A549 (cell line): ENCODE measurements at regions not wholly inside any gene's neighbourhood (a gene's known extent, or its start where the extent isn't known, plus 50 kb on each side); places are given as distances from the start of the nearest gene placed in this dataset.

Experiments
- ATAC-seq, 2 experiments: fragments of 200-7000 bp in 1 of 2; fragments of >200 bp in 1 of 2; cut with Nextera tagmentation in 1 of 2; cut with Tn5 transposase in 1 of 2; 3 replicates each; pipeline versions ENCODE4 v1.8.0 to v1.9.1; 2018 to 2020; ENCODE audit warnings: mild to moderate bottlenecking in 1 of 2, moderate library complexity in 1 of 2
- CTCF ChIA-PET: fragments of 300-600 bp; sonication (Branson Sonifier 250); formaldehyde crosslinking; extraction: SDS; loops from one replicate; lab custom pipeline; 2021; ENCODE audit warnings: antibody characterized with exemption, inconsistent platforms; lab: Yijun Ruan, JAX
- POLR2A ChIA-PET: fragments of 350-600 bp; formaldehyde crosslinking; extraction: SDS; loops from one replicate; lab custom pipeline; 2021; ENCODE audit warnings: antibody characterized with exemption, inconsistent platforms; lab: Yijun Ruan, JAX
- DNase-seq, 2 experiments: peaks; one replicate each; pipeline versions ENCODE4 v3.0.0 to v3.0.0-alpha.2; 2011 to 2016; ENCODE audit warnings: low read depth in 1 of 2, low spot score in 1 of 2
- FAIRE-seq: peaks from 2 replicates; lab custom pipeline; 2011; peaks lifted over from hg19 to GRCh38; lab: Jason Lieb, UNC
- H3K27ac ChIP-seq, 2 experiments: fragments of >200 bp; sonication (Bioruptor Twin); formaldehyde crosslinking; 3 replicates each; pipeline ENCODE4 v1.5.1; 2016 to 2017
- H3K4me1 ChIP-seq: fragments of >200 bp; sonication (Bioruptor Twin); formaldehyde crosslinking; 3 replicates; pipeline ENCODE4 v1.6.1; 2016
- H3K4me2 ChIP-seq: fragments of >200 bp; sonication (Bioruptor Twin); formaldehyde crosslinking; 3 replicates; pipeline ENCODE4 v1.6.1; 2016
- H3K4me3 ChIP-seq: fragments of >200 bp; sonication (Bioruptor Twin); formaldehyde crosslinking; 3 replicates; pipeline ENCODE4 v1.5.1; 2016
- H3K9me3 ChIP-seq: fragments of >200 bp; sonication (Bioruptor Twin); formaldehyde crosslinking; 3 replicates; pipeline ENCODE4 v1.6.1; 2016
- ATOH8 ChIP-seq: fragments of 250-450 bp; sonication (Bioruptor Pico); IDR thresholded peaks from 2 replicates; pipeline ENCODE4 v1.5.0; 2020; ENCODE audit warnings: low read depth, mild to moderate bottlenecking, moderate library complexity
- CEBPB ChIP-seq, 2 experiments: fragments of >200 bp in 1 of 2; sonication (Bioruptor Twin) in 1 of 2; formaldehyde crosslinking in 1 of 2; IDR thresholded peaks; 2 replicates each; pipeline ENCODE4 v1.6.1; 2012 to 2016
- CTCF ChIP-seq: fragments of >200 bp; sonication (Bioruptor Twin); formaldehyde crosslinking; IDR thresholded peaks from 3 replicates; pipeline ENCODE4 v1.5.1; 2016
- ELK1 ChIP-seq: fragments of 150-350 bp; IDR thresholded peaks from 2 replicates; pipeline ENCODE4 v1.6.1; 2014; ENCODE audit warnings: low read depth, mild to moderate bottlenecking, low read length
- EP300 ChIP-seq, 2 experiments: fragments of >200 bp; sonication (Bioruptor Twin); formaldehyde crosslinking; IDR thresholded peaks; 2 replicates in 1 of 2; 3 replicates in 1 of 2; pipeline ENCODE4 v1.6.1; 2016 to 2017
- FOSL2 ChIP-seq, 2 experiments: fragments of 450-650 bp in 1 of 2; fragments of >200 bp in 1 of 2; sonication (Bioruptor Twin) in 1 of 2; formaldehyde crosslinking; IDR thresholded peaks; 2 replicates each; pipeline versions ENCODE4 v1.5.0 to v1.6.1; 2016 to 2020; ENCODE audit warnings: mild to moderate bottlenecking in 1 of 2, moderate library complexity in 1 of 2
- GATA3 ChIP-seq: IDR thresholded peaks from 2 replicates; pipeline ENCODE4 v1.6.1; 2012; ENCODE audit warnings: borderline replicate concordance
- HEYL ChIP-seq: fragments of 250-450 bp; sonication (Bioruptor Pico); IDR thresholded peaks from 2 replicates; pipeline ENCODE4 v1.8.0; 2021; ENCODE audit warnings: mild to moderate bottlenecking, moderate library complexity
- HOXA7 ChIP-seq: fragments of 250-450 bp; sonication (Bioruptor Pico); IDR thresholded peaks from 2 replicates; pipeline ENCODE4 v1.5.0; 2020; ENCODE audit warnings: mild to moderate bottlenecking, moderate library complexity
- MAX ChIP-seq: IDR thresholded peaks from 2 replicates; pipeline ENCODE4 v1.6.1; 2012
- NPAS2 ChIP-seq: fragments of 250-450 bp; sonication (Bioruptor Pico); IDR thresholded peaks from 2 replicates; pipeline ENCODE4 v1.8.0; 2022; ENCODE audit warnings: mild to moderate bottlenecking, moderate library complexity, borderline replicate concordance
- SMC3 ChIP-seq: fragments of >200 bp; sonication (Bioruptor Twin); formaldehyde crosslinking; IDR thresholded peaks from 3 replicates; pipeline ENCODE4 v1.6.1; 2018; ENCODE audit warnings: inconsistent platforms
- SREBF2 ChIP-seq: fragments of 450-650 bp; IDR thresholded peaks from 2 replicates; pipeline ENCODE4 v1.6.1; 2014; ENCODE audit warnings: mild to moderate bottlenecking, moderate library complexity
- USF2 ChIP-seq: fragments of 450-650 bp; IDR thresholded peaks from 2 replicates; pipeline ENCODE4 v1.6.1; 2014; ENCODE audit warnings: antibody characterized with exemption
- ZNF302 ChIP-seq: fragments of 250-450 bp; sonication (Bioruptor Pico); IDR thresholded peaks from 2 replicates; pipeline ENCODE4 v1.9.0; 2021; ENCODE audit warnings: inconsistent platforms, mild to moderate bottlenecking, moderate library complexity
- WGBS: methylation state at CpG from one replicate; pipeline ENCODE4 v1.1.6; 2017; ENCODE audit errors: missing lambda C conversion rate; 5-methylcytosine and 5-hydroxymethylcytosine counted together

- 23% methylated on average over 1 of the region's 1 CpG for WGBS
- ATAC-seq, result no peak
- no peaks in the 10 kb centered on the region for H3K9me3 ChIP-seq
- no peak overlapping the region for H3K4me3 ChIP-seq
- no peak for FAIRE-seq
- ChIA-PET POLR2A (no interaction called here), CTCF (no interaction called here)
- TF ChIP-seq MAX (no peak), NPAS2 (CRISPR knock-in tag) (no peak), SMC3 (no peak), CTCF (no peak), USF2 (no peak), ELK1 (no peak), FOSL2 (IDR thresholded peaks at IDR 0.05) (no peak), FOSL2 (CRISPR knock-in tag; IDR thresholded peaks at IDR 0.05) (no peak), SREBF2 (no peak), ZNF302 (CRISPR knock-in tag) (no peak)
- no peak overlapping the region for H3K4me2 ChIP-seq
- no peaks in the 10 kb centered on the region for H3K4me1 ChIP-seq
- DNase-seq, result no peak
- H3K27ac ChIP-seq, result no peak overlapping the region
Measured at GRCh38 chr16:65541646-65542045, 419.8 kb upstream of the CDH11 start.

GRCh38 chr16:65540901-65541300 is 419.0 kb upstream of the CDH11 start:
- POLR2A ChIA-PET, result no interaction called here
- ATAC-seq (no peak), FAIRE-seq (no peak)

GRCh38 chr16:65538976-65539375 is 417.1 kb upstream of the CDH11 start:
- H3K4me3 ChIP-seq, result no peak overlapping the region
- no peaks in the 10 kb centered on the region for H3K9me3 ChIP-seq
- 0% methylated on average over 3 of the region's 3 CpGs for WGBS
- ChIA-PET POLR2A (no interaction called here), CTCF (no interaction called here)
- FAIRE-seq (no peak), DNase-seq (no peak), ATAC-seq (no peak)
- no peak overlapping the region for H3K27ac ChIP-seq
- TF ChIP-seq EP300 (IDR thresholded peaks at IDR 0.05), result no peak
- TF ChIP-seq FOSL2 (IDR thresholded peaks at IDR 0.05), result no peak
- TF ChIP-seq FOSL2 (CRISPR knock-in tag; IDR thresholded peaks at IDR 0.05), result no peak
- no peak for TF ChIP-seq HEYL (CRISPR knock-in tag)
- TF ChIP-seq HOXA7 (CRISPR knock-in tag), result no peak
- no peak for TF ChIP-seq ELK1
- no peak for TF ChIP-seq CEBPB (IDR thresholded peaks at IDR 0.05)
- no peak for TF ChIP-seq GATA3
- no peaks in the 10 kb centered on the region for H3K4me1 ChIP-seq
- no peak overlapping the region for H3K4me2 ChIP-seq

More at GRCh38 chr16:65540901-65541300, 419.0 kb upstream of the CDH11 start:
- no peaks in the 10 kb centered on the region for H3K9me3 ChIP-seq
- DNase-seq, result no peak
- TF ChIP-seq ATOH8 (CRISPR knock-in tag), result no peak
- H3K4me3 ChIP-seq, result no peak overlapping the region
- no peaks in the 10 kb centered on the region for H3K4me1 ChIP-seq
- H3K4me2 ChIP-seq, result no peak overlapping the region
- CTCF ChIA-PET, result interaction anchor here (0.6 kb wide), 1 partner anchor 943 kb away, joined by 4 read pairs; no protein-coding TSS in a partner anchor
- H3K27ac ChIP-seq, result no peak overlapping the region
